A549 (cell line): ENCODE measurements at regions not wholly inside any gene's neighbourhood (a gene's known extent, or its start where the extent isn't known, plus 50 kb on each side); places are given as distances from the start of the nearest gene placed in this dataset.

Experiments
- ATAC-seq, 2 experiments: fragments of 200-7000 bp in 1 of 2; fragments of >200 bp in 1 of 2; cut with Nextera tagmentation in 1 of 2; cut with Tn5 transposase in 1 of 2; 3 replicates each; pipeline versions ENCODE4 v1.8.0 to v1.9.1; 2018 to 2020; ENCODE audit warnings: mild to moderate bottlenecking in 1 of 2, moderate library complexity in 1 of 2
- CTCF ChIA-PET: fragments of 300-600 bp; sonication (Branson Sonifier 250); formaldehyde crosslinking; extraction: SDS; loops from one replicate; lab custom pipeline; 2021; ENCODE audit warnings: antibody characterized with exemption, inconsistent platforms; lab: Yijun Ruan, JAX
- POLR2A ChIA-PET: fragments of 350-600 bp; formaldehyde crosslinking; extraction: SDS; loops from one replicate; lab custom pipeline; 2021; ENCODE audit warnings: antibody characterized with exemption, inconsistent platforms; lab: Yijun Ruan, JAX
- DNase-seq, 2 experiments: peaks; one replicate each; pipeline versions ENCODE4 v3.0.0 to v3.0.0-alpha.2; 2011 to 2016; ENCODE audit warnings: low read depth in 1 of 2, low spot score in 1 of 2
- FAIRE-seq: peaks from 2 replicates; lab custom pipeline; 2011; peaks lifted over from hg19 to GRCh38; lab: Jason Lieb, UNC
- H3K27ac ChIP-seq, 2 experiments: fragments of >200 bp; sonication (Bioruptor Twin); formaldehyde crosslinking; 3 replicates each; pipeline ENCODE4 v1.5.1; 2016 to 2017
- H3K4me1 ChIP-seq: fragments of >200 bp; sonication (Bioruptor Twin); formaldehyde crosslinking; 3 replicates; pipeline ENCODE4 v1.6.1; 2016
- H3K4me2 ChIP-seq: fragments of >200 bp; sonication (Bioruptor Twin); formaldehyde crosslinking; 3 replicates; pipeline ENCODE4 v1.6.1; 2016
- H3K4me3 ChIP-seq: fragments of >200 bp; sonication (Bioruptor Twin); formaldehyde crosslinking; 3 replicates; pipeline ENCODE4 v1.5.1; 2016
- H3K9me3 ChIP-seq: fragments of >200 bp; sonication (Bioruptor Twin); formaldehyde crosslinking; 3 replicates; pipeline ENCODE4 v1.6.1; 2016
- CBX2 ChIP-seq: fragments of 200-600 bp; sonication (generic); IDR thresholded peaks from 2 replicates; pipeline ENCODE4 v1.6.1; 2016; ENCODE audit warnings: low read depth, mild to moderate bottlenecking, borderline replicate concordance
- EHF ChIP-seq: fragments of 250-450 bp; sonication (Bioruptor Pico); IDR thresholded peaks from 2 replicates; pipeline ENCODE4 v1.5.0; 2020; ENCODE audit warnings: mild to moderate bottlenecking
- ESRRA ChIP-seq: fragments of 150-350 bp; IDR thresholded peaks from 2 replicates; pipeline ENCODE4 v1.6.1; 2014; ENCODE audit warnings: mild to moderate bottlenecking, low read length, borderline replicate concordance
- FOXS1 ChIP-seq: fragments of 250-450 bp; sonication (Bioruptor Pico); IDR thresholded peaks from 2 replicates; pipeline ENCODE4 v1.5.0; 2020; ENCODE audit warnings: mild to moderate bottlenecking, moderate library complexity
- GATA3 ChIP-seq: IDR thresholded peaks from 2 replicates; pipeline ENCODE4 v1.6.1; 2012; ENCODE audit warnings: borderline replicate concordance
- HDAC2 ChIP-seq: fragments of 200-600 bp; sonication (generic); IDR thresholded peaks from 2 replicates; pipeline ENCODE4 v1.6.1; 2016
- HEYL ChIP-seq: fragments of 250-450 bp; sonication (Bioruptor Pico); IDR thresholded peaks from 2 replicates; pipeline ENCODE4 v1.8.0; 2021; ENCODE audit warnings: mild to moderate bottlenecking, moderate library complexity
- HOXA7 ChIP-seq: fragments of 250-450 bp; sonication (Bioruptor Pico); IDR thresholded peaks from 2 replicates; pipeline ENCODE4 v1.5.0; 2020; ENCODE audit warnings: mild to moderate bottlenecking, moderate library complexity
- HOXB13 ChIP-seq: fragments of 250-450 bp; sonication (Bioruptor Pico); IDR thresholded peaks from 2 replicates; pipeline ENCODE4 v1.5.0; 2020; ENCODE audit warnings: low read depth, mild to moderate bottlenecking, moderate library complexity
- HOXB5 ChIP-seq: fragments of 250-450 bp; sonication (Bioruptor Pico); IDR thresholded peaks from 2 replicates; pipeline ENCODE4 v1.5.0; 2020; ENCODE audit warnings: mild to moderate bottlenecking, moderate library complexity
- JUNB ChIP-seq: fragments of >200 bp; sonication (Bioruptor Twin); formaldehyde crosslinking; IDR thresholded peaks from 2 replicates; pipeline ENCODE4 v1.6.1; 2016
- MAZ ChIP-seq: fragments of 150-350 bp; IDR thresholded peaks from 2 replicates; pipeline ENCODE4 v1.6.1; 2014; ENCODE audit warnings: antibody characterized with exemption, low read depth, low read length, borderline replicate concordance
- NFE2L2 ChIP-seq: fragments of 150-350 bp; conservative IDR thresholded peaks from 2 replicates; pipeline ENCODE4 v1.6.1; 2014; ENCODE audit warnings: low read length
- PHF8 ChIP-seq: fragments of 200-600 bp; sonication (generic); IDR thresholded peaks from 2 replicates; pipeline ENCODE4 v1.6.1; 2016; ENCODE audit warnings: low read depth, mild to moderate bottlenecking, antibody characterized with exemption, moderate library complexity, borderline replicate concordance
- POLR2AphosphoS2 ChIP-seq: conservative IDR thresholded peaks from 2 replicates; pipeline ENCODE4 v1.6.1; 2012; ENCODE audit warnings: low read length, improper control_type of control experiment, inconsistent platforms
- RAD21 ChIP-seq, 2 experiments: fragments of >200 bp in 1 of 2; sonication (Bioruptor Twin) in 1 of 2; formaldehyde crosslinking in 1 of 2; IDR thresholded peaks in 1 of 2; conservative IDR thresholded peaks in 1 of 2; 2 replicates in 1 of 2; 3 replicates in 1 of 2; pipeline ENCODE4 v1.6.1; 2012 to 2018; ENCODE audit warnings: inconsistent platforms in 1 of 2
- RARB ChIP-seq: fragments of 250-450 bp; sonication (Bioruptor Pico); IDR thresholded peaks from 2 replicates; pipeline ENCODE4 v1.8.0; 2021; ENCODE audit warnings: mild to moderate bottlenecking, moderate library complexity
- RFX5 ChIP-seq: fragments of 450-650 bp; IDR thresholded peaks from 2 replicates; pipeline ENCODE4 v1.7.1; 2014; ENCODE audit warnings: antibody characterized with exemption, mild to moderate bottlenecking, moderate library complexity
- SMC3 ChIP-seq: fragments of >200 bp; sonication (Bioruptor Twin); formaldehyde crosslinking; IDR thresholded peaks from 3 replicates; pipeline ENCODE4 v1.6.1; 2018; ENCODE audit warnings: inconsistent platforms
- TFCP2L1 ChIP-seq: fragments of 250-450 bp; sonication (Bioruptor Pico); IDR thresholded peaks from 2 replicates; pipeline ENCODE4 v1.5.0; 2021; ENCODE audit warnings: mild to moderate bottlenecking
- TP53 ChIP-seq: fragments of 250-450 bp; sonication (Bioruptor Pico); IDR thresholded peaks from 2 replicates; pipeline ENCODE4 v1.5.0; 2021; ENCODE audit warnings: mild to moderate bottlenecking, moderate library complexity
- ZC3H11A ChIP-seq: fragments of 450-650 bp; IDR thresholded peaks from 2 replicates; pipeline ENCODE4 v1.6.1; 2014; ENCODE audit warnings: antibody characterized with exemption, mild to moderate bottlenecking
- ZFP36 ChIP-seq: fragments of 450-650 bp; IDR thresholded peaks from 2 replicates; pipeline ENCODE4 v1.6.1; 2014; ENCODE audit warnings: borderline replicate concordance; ENCODE audit not compliant: partially characterized antibody
- WGBS: methylation state at CpG from one replicate; pipeline ENCODE4 v1.1.6; 2017; ENCODE audit errors: missing lambda C conversion rate; 5-methylcytosine and 5-hydroxymethylcytosine counted together
- TF ChIP-seq, protein P1 (sequence below): fragments of 250-450 bp; sonication (Bioruptor Pico); IDR thresholded peaks from 2 replicates; pipeline ENCODE4 v1.5.0; 2020; ENCODE audit warnings: low read depth, mild to moderate bottlenecking, moderate library complexity
- TF ChIP-seq, protein P2 (sequence below): fragments of >200 bp; sonication (Bioruptor Twin); formaldehyde crosslinking; IDR thresholded peaks from 2 replicates; pipeline ENCODE4 v1.6.1; 2016
- TF ChIP-seq, protein P3 (sequence below): fragments of 150-350 bp; IDR thresholded peaks from 2 replicates; pipeline ENCODE4 v1.6.1; 2014; ENCODE audit warnings: low read depth, mild to moderate bottlenecking, low read length
- TF ChIP-seq, protein P4 (sequence below): IDR thresholded peaks from 2 replicates; pipeline ENCODE4 v1.6.1; 2012
- TF ChIP-seq, protein P5 (sequence below): fragments of 250-450 bp; sonication (Bioruptor Pico); IDR thresholded peaks from 2 replicates; pipeline ENCODE4 v1.5.0; 2021; ENCODE audit warnings: mild to moderate bottlenecking, moderate library complexity, borderline replicate concordance

DNA sequence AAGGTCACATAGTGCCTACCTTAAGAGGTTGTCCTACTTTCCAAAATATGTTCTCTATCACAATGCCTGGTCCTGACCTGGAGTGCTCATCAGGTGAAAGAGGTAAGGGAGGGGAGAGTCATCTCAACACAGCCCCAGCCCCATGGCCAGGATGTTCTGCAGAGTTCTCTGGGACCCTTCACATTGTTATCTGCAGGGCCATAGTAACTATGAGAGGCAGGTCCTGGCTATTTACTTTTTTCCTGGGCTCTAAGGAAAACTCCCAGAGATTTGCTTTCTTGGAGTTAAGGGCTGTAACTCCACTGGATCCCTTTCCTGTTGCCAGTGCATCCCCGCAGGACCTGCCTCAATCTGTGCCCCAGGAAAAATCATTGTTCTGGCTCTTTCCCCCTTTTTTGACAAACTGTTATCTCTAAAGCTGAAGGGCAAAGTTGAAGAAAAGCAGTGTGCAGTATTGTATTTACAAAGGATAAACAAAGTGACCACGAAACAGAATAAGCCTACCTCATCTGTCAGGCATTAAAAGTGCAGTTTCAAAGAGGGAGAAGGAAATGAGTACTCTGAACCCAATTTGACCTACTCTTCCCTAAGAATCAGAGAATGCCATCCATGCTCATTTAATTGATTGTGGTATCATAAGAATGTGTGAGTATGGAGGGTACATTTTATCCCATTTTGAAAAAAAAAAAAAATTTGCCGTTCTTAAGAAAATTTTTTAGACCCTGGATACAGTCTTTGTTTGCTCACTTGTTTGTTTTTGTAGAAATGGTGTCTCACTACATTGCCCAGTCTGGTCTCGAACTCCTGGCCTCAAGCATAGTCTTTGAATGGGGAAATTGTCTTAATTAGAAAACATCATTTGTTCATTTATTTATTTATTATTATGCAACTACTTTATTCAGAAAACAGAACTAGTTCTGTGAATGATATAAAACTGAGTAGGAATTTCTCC is 149.6 kb downstream of the RHOU start:
- no peak; a peak in 1 of 6 replicates for ATAC-seq
- TF ChIP-seq JUNB (no peak), CBX2 (no peak), TP53 (CRISPR knock-in tag) (no peak), GATA3 (no peak), ZFP36 (no peak), HOXB5 (no peak), HEYL (CRISPR knock-in tag) (no peak), SMC3 (no peak), RAD21 (conservative IDR thresholded peaks at IDR 0.05 in 1 of 2, IDR thresholded peaks at IDR 0.05 in 1 of 2) (no peak), POLR2AphosphoS2 (no peak), TFCP2L1 (CRISPR knock-in tag) (no peak), EHF (CRISPR knock-in tag) (no peak), HOXB13 (CRISPR knock-in tag) (no peak), ESRRA (no peak), MAZ (no peak), RFX5 (no peak)
- TF ChIP-seq, protein P1, sequence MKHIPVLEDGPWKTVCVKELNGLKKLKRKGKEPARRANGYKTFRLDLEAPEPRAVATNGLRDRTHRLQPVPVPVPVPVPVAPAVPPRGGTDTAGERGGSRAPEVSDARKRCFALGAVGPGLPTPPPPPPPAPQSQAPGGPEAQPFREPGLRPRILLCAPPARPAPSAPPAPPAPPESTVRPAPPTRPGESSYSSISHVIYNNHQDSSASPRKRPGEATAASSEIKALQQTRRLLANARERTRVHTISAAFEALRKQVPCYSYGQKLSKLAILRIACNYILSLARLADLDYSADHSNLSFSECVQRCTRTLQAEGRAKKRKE (CRISPR knock-in tag): no peak
- Histone ChIP-seq H3K27ac (no peak overlapping the region), H3K9me3 (no peaks in the 10 kb centered on the region), H3K4me2 (no peak overlapping the region), H3K4me1 (no peaks in the 10 kb centered on the region), H3K4me3 (no peak overlapping the region)
- 64% methylated on average over 4 of the region's 4 CpGs for WGBS
- no peak for FAIRE-seq
- DNase-seq: no peak
- POLR2A ChIA-PET: no interaction called here
- CTCF ChIA-PET: no interaction called here

DNA sequence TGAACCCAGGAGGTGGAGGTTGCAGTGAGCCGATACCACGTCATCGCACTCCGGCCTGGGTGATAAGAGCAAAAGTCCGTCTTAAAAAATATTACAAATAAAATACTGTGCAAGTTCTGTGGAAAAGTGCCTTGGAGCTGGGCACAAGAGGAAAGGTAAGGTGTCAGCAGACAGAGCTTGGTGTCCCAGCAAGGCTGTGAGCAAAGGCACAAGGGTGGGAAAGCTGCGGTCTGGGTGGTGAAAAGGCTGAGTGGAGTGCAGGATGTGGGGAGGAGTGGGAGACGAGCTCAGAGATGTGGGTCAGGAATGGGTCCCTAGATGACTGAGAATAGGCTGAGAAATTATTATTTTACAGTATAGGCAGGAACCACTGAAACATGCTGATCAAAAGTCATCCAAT is 150.6 kb downstream of the RHOU start:
- TF ChIP-seq FOXS1 (CRISPR knock-in tag) (no peak), HOXA7 (CRISPR knock-in tag) (no peak), HDAC2 (no peak), RAD21 (conservative IDR thresholded peaks at IDR 0.05 in 1 of 2, IDR thresholded peaks at IDR 0.05 in 1 of 2) (no peak), POLR2AphosphoS2 (no peak), NFE2L2 (no peak), TFCP2L1 (CRISPR knock-in tag) (no peak), RARB (no peak), MAZ (no peak), ZC3H11A (no peak), PHF8 (no peak)
- TF ChIP-seq, protein P2, sequence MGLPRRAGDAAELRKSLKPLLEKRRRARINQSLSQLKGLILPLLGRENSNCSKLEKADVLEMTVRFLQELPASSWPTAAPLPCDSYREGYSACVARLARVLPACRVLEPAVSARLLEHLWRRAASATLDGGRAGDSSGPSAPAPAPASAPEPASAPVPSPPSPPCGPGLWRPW: no peak
- TF ChIP-seq, protein P3, sequence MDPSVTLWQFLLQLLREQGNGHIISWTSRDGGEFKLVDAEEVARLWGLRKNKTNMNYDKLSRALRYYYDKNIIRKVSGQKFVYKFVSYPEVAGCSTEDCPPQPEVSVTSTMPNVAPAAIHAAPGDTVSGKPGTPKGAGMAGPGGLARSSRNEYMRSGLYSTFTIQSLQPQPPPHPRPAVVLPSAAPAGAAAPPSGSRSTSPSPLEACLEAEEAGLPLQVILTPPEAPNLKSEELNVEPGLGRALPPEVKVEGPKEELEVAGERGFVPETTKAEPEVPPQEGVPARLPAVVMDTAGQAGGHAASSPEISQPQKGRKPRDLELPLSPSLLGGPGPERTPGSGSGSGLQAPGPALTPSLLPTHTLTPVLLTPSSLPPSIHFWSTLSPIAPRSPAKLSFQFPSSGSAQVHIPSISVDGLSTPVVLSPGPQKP: no peak
- TF ChIP-seq, protein P4, sequence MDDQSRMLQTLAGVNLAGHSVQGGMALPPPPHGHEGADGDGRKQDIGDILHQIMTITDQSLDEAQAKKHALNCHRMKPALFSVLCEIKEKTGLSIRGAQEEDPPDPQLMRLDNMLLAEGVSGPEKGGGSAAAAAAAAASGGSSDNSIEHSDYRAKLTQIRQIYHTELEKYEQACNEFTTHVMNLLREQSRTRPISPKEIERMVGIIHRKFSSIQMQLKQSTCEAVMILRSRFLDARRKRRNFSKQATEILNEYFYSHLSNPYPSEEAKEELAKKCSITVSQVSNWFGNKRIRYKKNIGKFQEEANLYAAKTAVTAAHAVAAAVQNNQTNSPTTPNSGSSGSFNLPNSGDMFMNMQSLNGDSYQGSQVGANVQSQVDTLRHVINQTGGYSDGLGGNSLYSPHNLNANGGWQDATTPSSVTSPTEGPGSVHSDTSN: no peak
- TF ChIP-seq, protein P5, sequence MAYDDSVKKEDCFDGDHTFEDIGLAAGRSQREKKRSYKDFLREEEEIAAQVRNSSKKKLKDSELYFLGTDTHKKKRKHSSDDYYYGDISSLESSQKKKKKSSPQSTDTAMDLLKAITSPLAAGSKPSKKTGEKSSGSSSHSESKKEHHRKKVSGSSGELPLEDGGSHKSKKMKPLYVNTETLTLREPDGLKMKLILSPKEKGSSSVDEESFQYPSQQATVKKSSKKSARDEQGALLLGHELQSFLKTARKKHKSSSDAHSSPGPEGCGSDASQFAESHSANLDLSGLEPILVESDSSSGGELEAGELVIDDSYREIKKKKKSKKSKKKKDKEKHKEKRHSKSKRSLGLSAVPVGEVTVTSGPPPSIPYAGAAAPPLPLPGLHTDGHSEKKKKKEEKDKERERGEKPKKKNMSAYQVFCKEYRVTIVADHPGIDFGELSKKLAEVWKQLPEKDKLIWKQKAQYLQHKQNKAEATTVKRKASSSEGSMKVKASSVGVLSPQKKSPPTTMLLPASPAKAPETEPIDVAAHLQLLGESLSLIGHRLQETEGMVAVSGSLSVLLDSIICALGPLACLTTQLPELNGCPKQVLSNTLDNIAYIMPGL (CRISPR knock-in tag): no peak
- Histone ChIP-seq H3K9me3 (no peaks in the 10 kb centered on the region), H3K4me2 (no peak overlapping the region), H3K4me3 (no peak overlapping the region), H3K4me1 (no peaks in the 10 kb centered on the region), H3K27ac (no peak overlapping the region)
- ChIA-PET CTCF (no interaction called here), POLR2A (no interaction called here)
- ATAC-seq (no peak), FAIRE-seq (no peak), DNase-seq (no peak)
- WGBS: 94% methylated on average over 7 of the region's 7 CpGs
